Gastroesophageal sphincter (tissue), 3 donors: ENCODE measurements at regions not wholly inside any gene's neighbourhood (a gene's known extent, or its start where the extent isn't known, plus 50 kb on each side); places are given as distances from the start of the nearest gene placed in this dataset.

Experiments used
- CTCF ChIP-seq, 4 experiments: fragments of 200-600 bp in 2 of 4; fragments of 450-650 bp in 2 of 4; sonication (generic) in 1 of 4; IDR thresholded peaks; one replicate each; pipeline ENCODE4 v1.5.1; 2017 to 2019; ENCODE audit warnings: antibody characterized with exemption in 4 of 4, mild to moderate bottlenecking in 2 of 4, moderate library complexity in 2 of 4
- EP300 ChIP-seq: sonication (generic); formaldehyde crosslinking; IDR thresholded peaks from one replicate; pipeline ENCODE4 v1.6.1; 2017; ENCODE audit warnings: antibody characterized with exemption, mild to moderate bottlenecking
- POLR2A ChIP-seq, 2 donors: fragments of 450-650 bp; IDR thresholded peaks; one replicate each; pipeline ENCODE4 v1.6.1; 2017; ENCODE audit warnings: antibody characterized with exemption in 2 of 2, mild to moderate bottlenecking in 2 of 2, moderate library complexity in 1 of 2
- POLR2AphosphoS5 ChIP-seq: sonication (generic); formaldehyde crosslinking; IDR thresholded peaks from one replicate; pipeline ENCODE4 v1.6.1; 2017; ENCODE audit warnings: antibody characterized with exemption

DNA sequence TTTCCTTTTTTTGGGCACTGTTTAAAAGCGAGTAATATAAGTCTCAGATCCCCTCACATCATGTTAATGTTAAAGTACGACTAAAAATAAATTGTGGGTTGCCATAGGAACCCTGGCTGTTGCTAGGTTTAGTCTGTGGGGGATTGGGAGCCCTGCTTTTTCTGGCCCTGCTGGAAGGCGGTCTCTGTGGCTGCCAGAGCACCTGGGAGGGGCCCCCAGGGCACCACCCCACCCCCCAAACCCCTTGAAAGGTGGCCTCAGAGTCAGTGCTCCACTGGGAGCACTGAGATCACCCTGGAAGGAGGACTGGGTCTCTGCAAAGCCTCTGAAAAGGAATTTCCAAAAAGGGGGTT is 66.2 kb upstream of the NEURL1B start:
- TF ChIP-seq CTCF (IDR thresholded peaks at IDR 0.05) (no peak), POLR2AphosphoS5 (no peak), POLR2A (IDR thresholded peaks at IDR 0.05) (no peak), EP300 (no peak)
